ENCODE measurements at regions not wholly inside any gene's neighbourhood (a gene's known extent, or its start where the extent isn't known, plus 50 kb on each side); places are given as distances from the start of the nearest gene placed in this dataset.
A peak's percentile ranks its signal among the peaks of the same experiment; 100 is the strongest.
"Not testable (repeated sequence)": the region's sequence is repeated elsewhere in the genome, so short reads cannot be mapped to it uniquely, and the experiment has no call there.

GRCh38 chr14:19052977-19053376 is 85.7 kb downstream of the POTEM start:
- not testable (repeated sequence) for H3K9me3 Mint-ChIP-seq, H3K4me3 Mint-ChIP-seq, ATAC-seq, H3K27ac Mint-ChIP-seq, H3K4me1 Mint-ChIP-seq, H3K27me3 Mint-ChIP-seq, H3K36me3 Mint-ChIP-seq

DNA sequence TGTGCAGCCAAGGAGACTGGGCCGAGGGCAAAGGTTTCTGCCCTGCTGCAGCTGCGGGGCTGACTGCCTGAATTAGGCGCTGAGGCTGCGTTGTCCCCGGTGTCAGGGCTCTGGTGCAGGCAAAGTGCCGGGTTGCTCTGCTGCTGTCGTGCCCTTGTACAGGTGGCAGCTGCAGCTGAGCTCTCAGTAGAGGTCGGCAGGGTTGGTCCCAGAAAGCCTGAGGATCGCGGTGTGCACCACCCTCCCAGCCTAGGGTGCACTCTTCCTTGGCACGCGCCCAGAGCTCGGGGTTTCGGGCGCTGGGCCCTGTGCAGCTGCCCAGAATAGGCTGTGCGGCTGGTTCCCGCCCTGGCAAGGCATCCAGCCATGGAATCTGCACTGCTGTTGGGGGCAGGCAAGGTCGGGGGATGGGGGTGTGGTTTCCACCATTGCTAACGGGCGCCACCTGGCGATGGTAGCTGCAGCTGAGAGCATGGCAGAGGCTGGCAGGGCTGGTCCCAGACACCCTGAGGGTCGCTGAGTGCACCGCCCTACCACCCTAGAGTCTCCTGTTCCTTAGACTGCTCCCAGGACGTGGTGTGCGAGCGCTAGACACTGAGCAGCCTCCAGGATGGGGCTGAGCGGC is 86.3 kb downstream of the POTEM start:
- not testable (repeated sequence) for H3K36me3 Mint-ChIP-seq, ATAC-seq, H3K27me3 Mint-ChIP-seq, H3K4me1 Mint-ChIP-seq, H3K9me3 Mint-ChIP-seq, H3K4me3 Mint-ChIP-seq, H3K27ac Mint-ChIP-seq

DNA sequence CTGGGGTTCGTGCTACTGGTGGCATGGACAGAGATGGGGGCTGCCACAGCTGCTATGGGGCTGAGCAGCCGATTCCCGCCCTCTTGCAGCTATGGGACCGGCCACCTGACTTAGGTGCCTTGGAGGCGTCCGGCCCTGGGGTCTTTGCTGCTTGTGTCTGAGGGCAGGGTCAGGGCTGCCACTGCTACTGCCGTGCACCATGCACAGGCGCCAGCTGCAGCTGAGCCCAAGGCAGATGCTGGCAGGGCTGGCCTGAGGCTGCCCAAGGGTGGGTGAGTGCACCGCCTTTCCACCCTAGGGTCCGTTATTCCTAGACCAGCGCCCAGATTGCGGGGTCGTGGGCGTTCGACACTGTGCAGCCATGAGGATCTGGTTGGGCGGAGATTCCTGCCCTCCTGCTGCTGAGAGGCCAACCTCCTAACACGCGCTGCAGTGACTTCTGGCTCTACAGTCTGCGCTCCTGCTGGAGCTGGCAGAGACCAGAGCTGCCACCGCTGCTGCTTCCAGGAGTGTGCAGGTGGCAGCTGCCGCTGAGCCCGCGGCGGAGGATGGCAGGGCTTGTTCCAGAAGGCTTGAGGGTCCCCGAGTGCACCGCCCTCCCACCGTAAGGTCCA is 87.0 kb downstream of the POTEM start:
- H3K9me3 Mint-ChIP-seq, H3K36me3 Mint-ChIP-seq, H3K27me3 Mint-ChIP-seq, H3K4me3 Mint-ChIP-seq, H3K4me1 Mint-ChIP-seq, H3K27ac Mint-ChIP-seq, ATAC-seq: not testable (repeated sequence)

- H3K27ac Mint-ChIP-seq, H3K4me1 Mint-ChIP-seq, H3K36me3 Mint-ChIP-seq, H3K9me3 Mint-ChIP-seq, ATAC-seq, H3K4me3 Mint-ChIP-seq, H3K27me3 Mint-ChIP-seq: not testable (repeated sequence)
Observed at GRCh38 chr14:19054934-19055333, 87.7 kb downstream of the POTEM start.

GRCh38 chr14:19059066-19059465 is 91.8 kb downstream of the POTEM start:
- not testable (repeated sequence) for H3K27me3 Mint-ChIP-seq, H3K36me3 Mint-ChIP-seq, H3K9me3 Mint-ChIP-seq, H3K27ac Mint-ChIP-seq, ATAC-seq, H3K4me3 Mint-ChIP-seq, H3K4me1 Mint-ChIP-seq

GRCh38 chr14:19061689-19062450 is 94.6 kb downstream of the POTEM start:
- H3K9me3 Mint-ChIP-seq, H3K36me3 Mint-ChIP-seq, H3K4me3 Mint-ChIP-seq, H3K27me3 Mint-ChIP-seq, H3K27ac Mint-ChIP-seq, H3K4me1 Mint-ChIP-seq: not testable (repeated sequence)
- ATAC-seq: peak; percentile 53

GRCh38 chr14:19068957-19069356 is 101.7 kb downstream of the POTEM start:
- ATAC-seq, H3K27me3 Mint-ChIP-seq, H3K36me3 Mint-ChIP-seq, H3K27ac Mint-ChIP-seq, H3K4me3 Mint-ChIP-seq, H3K9me3 Mint-ChIP-seq, H3K4me1 Mint-ChIP-seq: not testable (repeated sequence)

DNA sequence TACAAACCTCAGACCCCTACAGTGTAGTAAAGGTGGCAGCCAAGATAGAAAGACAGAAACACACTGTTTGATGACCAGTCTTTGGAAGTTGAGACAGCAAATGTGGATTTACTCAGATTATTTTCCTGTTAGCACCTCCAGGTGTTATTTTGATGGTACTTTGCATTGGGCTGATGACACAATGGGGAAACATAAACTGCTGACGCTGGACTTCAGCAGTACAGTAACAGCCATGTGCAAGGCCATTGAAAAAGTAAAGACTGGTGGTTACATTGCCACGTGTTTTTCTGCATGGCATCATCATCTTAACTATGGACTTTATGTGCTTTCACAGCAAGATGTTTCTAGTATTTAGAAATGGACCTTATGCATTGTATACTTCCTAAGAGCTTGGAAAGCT is 105.3 kb downstream of the POTEM start:
- H3K27ac Mint-ChIP-seq, H3K27me3 Mint-ChIP-seq, H3K9me3 Mint-ChIP-seq, ATAC-seq, H3K4me1 Mint-ChIP-seq, H3K36me3 Mint-ChIP-seq, H3K4me3 Mint-ChIP-seq: not testable (repeated sequence)

DNA sequence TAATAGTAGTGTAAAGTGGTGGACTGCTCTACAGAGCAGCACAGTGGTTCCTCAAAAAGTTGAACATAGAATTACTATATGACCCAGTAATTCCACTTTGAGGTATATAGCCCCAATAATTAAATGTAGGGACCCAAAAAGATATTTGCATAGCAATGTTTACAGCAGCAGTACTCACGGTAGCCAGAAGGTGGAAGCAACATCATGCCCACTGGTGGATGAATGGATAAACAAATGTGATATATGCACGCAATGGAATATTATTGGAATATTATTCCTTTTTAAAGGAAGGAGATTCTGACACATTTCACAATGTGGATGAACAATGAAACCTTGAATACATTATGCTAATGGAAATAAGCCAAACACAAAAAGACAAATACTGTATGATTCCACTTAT is 121.4 kb downstream of the POTEM start:
- not testable (repeated sequence) for H3K9me3 Mint-ChIP-seq, H3K27me3 Mint-ChIP-seq, H3K4me3 Mint-ChIP-seq, ATAC-seq, H3K4me1 Mint-ChIP-seq, H3K27ac Mint-ChIP-seq, H3K36me3 Mint-ChIP-seq

DNA sequence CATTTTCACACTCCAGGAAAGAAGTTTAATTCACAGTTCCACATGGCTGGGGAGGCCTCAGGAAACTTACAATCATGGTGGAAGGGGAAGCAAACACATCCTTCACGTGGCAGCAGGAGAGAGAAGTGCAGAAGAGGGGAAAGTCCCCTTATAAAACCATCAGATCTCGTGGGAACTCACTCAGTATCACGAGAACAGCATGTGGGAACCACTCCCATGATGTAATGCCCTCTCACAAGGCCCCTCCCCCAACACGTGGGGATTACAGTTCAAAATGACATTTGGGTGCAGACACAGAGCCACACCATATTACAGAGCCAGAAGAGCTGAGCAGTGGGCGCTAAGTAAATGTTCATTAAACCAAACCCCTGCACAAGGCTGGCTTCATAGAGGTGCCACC is 126.0 kb downstream of the POTEM start:
- not testable (repeated sequence) for H3K4me3 Mint-ChIP-seq, H3K27me3 Mint-ChIP-seq, ATAC-seq, H3K27ac Mint-ChIP-seq, H3K9me3 Mint-ChIP-seq, H3K4me1 Mint-ChIP-seq, H3K36me3 Mint-ChIP-seq

GRCh38 chr14:19094731-19095130 is 127.5 kb downstream of the POTEM start:
- H3K27ac Mint-ChIP-seq, H3K4me1 Mint-ChIP-seq, H3K27me3 Mint-ChIP-seq, H3K36me3 Mint-ChIP-seq, ATAC-seq, H3K9me3 Mint-ChIP-seq, H3K4me3 Mint-ChIP-seq: not testable (repeated sequence)

DNA sequence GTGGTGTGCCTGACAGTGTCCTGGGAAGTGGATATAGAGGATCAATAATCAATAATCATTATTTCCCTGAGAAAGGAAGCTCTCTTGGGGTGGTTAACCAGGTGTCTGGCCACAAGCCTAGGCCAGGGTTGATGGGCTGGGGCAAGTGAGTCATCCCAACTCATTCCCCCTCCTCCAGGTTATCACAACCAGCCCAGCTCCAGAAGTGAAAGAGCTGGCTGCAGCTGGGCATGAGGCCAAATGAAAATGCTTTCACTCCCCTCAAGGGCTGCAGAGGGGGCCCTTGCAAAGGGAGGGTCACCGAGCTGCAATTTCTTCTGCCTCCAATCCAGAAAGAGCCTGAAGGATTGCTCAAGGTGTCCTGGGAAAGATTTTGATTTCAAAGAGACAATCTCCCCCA is 127.9 kb downstream of the POTEM start:
- ATAC-seq, H3K9me3 Mint-ChIP-seq, H3K27ac Mint-ChIP-seq, H3K36me3 Mint-ChIP-seq, H3K27me3 Mint-ChIP-seq, H3K4me3 Mint-ChIP-seq, H3K4me1 Mint-ChIP-seq: not testable (repeated sequence)

DNA sequence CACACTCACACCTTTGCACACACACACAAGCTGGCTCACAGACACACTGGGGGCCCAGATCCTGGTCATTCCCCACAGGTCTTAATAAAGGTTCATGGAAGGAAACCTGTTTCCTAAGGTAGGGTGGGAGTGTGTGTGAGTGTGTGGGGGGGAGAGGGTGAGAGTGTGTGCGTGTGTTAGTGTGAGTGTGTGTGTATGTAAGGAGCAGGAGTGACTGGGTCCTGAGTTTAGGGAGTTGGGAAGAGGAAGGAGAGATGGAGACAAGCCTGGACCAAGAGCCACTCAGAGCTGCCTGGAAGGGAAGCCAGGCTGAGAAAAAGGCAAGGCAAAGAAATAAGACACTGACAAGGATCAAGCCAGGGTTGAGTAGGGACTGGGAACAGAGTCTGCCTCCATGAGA is 129.2 kb downstream of the POTEM start:
- not testable (repeated sequence) for H3K27ac Mint-ChIP-seq, H3K9me3 Mint-ChIP-seq, H3K4me3 Mint-ChIP-seq, H3K36me3 Mint-ChIP-seq, H3K4me1 Mint-ChIP-seq, H3K27me3 Mint-ChIP-seq, ATAC-seq

- not testable (repeated sequence) for H3K27ac Mint-ChIP-seq, H3K36me3 Mint-ChIP-seq, ATAC-seq, H3K9me3 Mint-ChIP-seq, H3K4me3 Mint-ChIP-seq, H3K4me1 Mint-ChIP-seq, H3K27me3 Mint-ChIP-seq
Observed at GRCh38 chr14:19096876-19097275, 129.6 kb downstream of the POTEM start.

DNA sequence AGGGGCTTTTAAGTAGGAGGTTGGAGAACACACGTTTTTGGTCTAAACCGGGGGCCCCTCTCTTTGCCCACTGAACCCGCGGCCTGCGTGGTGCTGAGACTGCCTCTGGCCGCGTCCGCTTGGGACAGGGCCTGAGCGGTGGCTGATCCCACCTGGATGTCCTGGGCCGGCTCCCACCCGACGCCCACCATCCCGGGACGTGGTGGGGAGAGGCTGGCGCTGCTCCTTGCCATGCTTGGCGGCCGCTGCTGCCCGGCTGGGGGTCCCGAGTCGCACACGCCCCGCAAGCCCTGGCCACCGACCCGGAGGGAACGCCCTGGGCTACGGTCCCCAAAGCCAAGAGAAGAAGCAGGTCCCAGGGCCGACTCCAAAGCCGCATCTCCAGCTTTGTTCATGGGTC is 130.1 kb downstream of the POTEM start:
- not testable (repeated sequence) for H3K4me1 Mint-ChIP-seq, H3K36me3 Mint-ChIP-seq, H3K9me3 Mint-ChIP-seq, H3K27ac Mint-ChIP-seq, H3K4me3 Mint-ChIP-seq, H3K27me3 Mint-ChIP-seq
- peak; percentile 24 for ATAC-seq

- H3K9me3 Mint-ChIP-seq, H3K4me3 Mint-ChIP-seq, H3K27ac Mint-ChIP-seq, H3K4me1 Mint-ChIP-seq, H3K36me3 Mint-ChIP-seq, H3K27me3 Mint-ChIP-seq: not testable (repeated sequence)
- peak; percentile 18 for ATAC-seq
Observed at GRCh38 chr14:19097750-19098149, 130.5 kb downstream of the POTEM start.
